Loucy (cell line): ENCODE measurements at regions not wholly inside any gene's neighbourhood (a gene's known extent, or its start where the extent isn't known, plus 50 kb on each side); places are given as distances from the start of the nearest gene placed in this dataset.

Experiments
- EZH2phosphoT487 ChIP-seq: fragments of 200-600 bp; IDR thresholded peaks from 2 replicates; pipeline ENCODE4 v1.6.1; 2018; ENCODE audit warnings: antibody characterized with exemption, mild to moderate bottlenecking, moderate library complexity, borderline replicate concordance
- TF ChIP-seq, protein P1 (sequence below): fragments of 200-600 bp; sonication (generic); conservative IDR thresholded peaks from 2 replicates; pipeline ENCODE4 v1.5.1; 2014; ENCODE audit warnings: mild to moderate bottlenecking, antibody characterized with exemption, low read length

DNA sequence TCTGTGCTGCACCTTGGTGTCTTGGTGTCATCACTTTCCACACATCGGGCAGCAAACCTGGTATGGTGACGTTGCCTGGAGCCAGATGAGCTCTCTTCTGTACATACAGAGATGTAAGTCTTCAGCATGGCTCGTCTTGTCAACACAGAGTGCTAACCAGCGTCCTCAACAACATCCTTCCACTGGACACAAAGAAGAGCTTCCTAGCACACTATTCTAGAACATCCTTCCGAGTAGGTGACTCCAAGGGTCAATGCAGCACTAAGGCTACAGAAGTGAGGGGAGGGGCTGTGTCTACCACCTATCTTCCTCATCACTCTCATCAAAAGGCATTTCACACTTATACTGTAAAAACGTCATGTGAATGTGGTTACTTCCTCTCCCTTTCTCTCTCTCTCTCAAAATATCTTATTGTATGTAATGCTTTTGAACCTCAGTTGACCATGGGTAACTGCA lies 108.1 kb upstream of the SLC1A4 start:
- TF ChIP-seq, protein P1, sequence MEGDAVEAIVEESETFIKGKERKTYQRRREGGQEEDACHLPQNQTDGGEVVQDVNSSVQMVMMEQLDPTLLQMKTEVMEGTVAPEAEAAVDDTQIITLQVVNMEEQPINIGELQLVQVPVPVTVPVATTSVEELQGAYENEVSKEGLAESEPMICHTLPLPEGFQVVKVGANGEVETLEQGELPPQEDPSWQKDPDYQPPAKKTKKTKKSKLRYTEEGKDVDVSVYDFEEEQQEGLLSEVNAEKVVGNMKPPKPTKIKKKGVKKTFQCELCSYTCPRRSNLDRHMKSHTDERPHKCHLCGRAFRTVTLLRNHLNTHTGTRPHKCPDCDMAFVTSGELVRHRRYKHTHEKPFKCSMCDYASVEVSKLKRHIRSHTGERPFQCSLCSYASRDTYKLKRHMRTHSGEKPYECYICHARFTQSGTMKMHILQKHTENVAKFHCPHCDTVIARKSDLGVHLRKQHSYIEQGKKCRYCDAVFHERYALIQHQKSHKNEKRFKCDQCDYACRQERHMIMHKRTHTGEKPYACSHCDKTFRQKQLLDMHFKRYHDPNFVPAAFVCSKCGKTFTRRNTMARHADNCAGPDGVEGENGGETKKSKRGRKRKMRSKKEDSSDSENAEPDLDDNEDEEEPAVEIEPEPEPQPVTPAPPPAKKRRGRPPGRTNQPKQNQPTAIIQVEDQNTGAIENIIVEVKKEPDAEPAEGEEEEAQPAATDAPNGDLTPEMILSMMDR: no peak
- TF ChIP-seq EZH2phosphoT487: no peak
